HG03135 (cell line): ENCODE measurements at regions not wholly inside any gene's neighbourhood (a gene's known extent, or its start where the extent isn't known, plus 50 kb on each side); places are given as distances from the start of the nearest gene placed in this dataset.

Experiments
- ATAC-seq: cut with Tn5 transposase; IDR thresholded peaks from one replicate; pipeline ENCODE4 v1.9.1; 2021; ENCODE audit warnings: mild to moderate bottlenecking, moderate library complexity; ENCODE audit not compliant: unreplicated experiment

GRCh38 chr22:47740109-47740805 lies 977.8 kb downstream of the TBC1D22A start:
- no peak for ATAC-seq

- no peak for ATAC-seq
Observed at GRCh38 chr22:47739291-47740015, 977.0 kb downstream of the TBC1D22A start.

GRCh38 chr22:47738472-47739013 lies 976.1 kb downstream of the TBC1D22A start:
- ATAC-seq: no peak

GRCh38 chr22:47736186-47737034 lies 974.0 kb downstream of the TBC1D22A start:
- ATAC-seq: no peak

- no peak for ATAC-seq
Observed at GRCh38 chr22:47734511-47734910, 972.1 kb downstream of the TBC1D22A start.

- no peak for ATAC-seq
Observed at GRCh38 chr22:47727641-47728040, 965.2 kb downstream of the TBC1D22A start.

DNA sequence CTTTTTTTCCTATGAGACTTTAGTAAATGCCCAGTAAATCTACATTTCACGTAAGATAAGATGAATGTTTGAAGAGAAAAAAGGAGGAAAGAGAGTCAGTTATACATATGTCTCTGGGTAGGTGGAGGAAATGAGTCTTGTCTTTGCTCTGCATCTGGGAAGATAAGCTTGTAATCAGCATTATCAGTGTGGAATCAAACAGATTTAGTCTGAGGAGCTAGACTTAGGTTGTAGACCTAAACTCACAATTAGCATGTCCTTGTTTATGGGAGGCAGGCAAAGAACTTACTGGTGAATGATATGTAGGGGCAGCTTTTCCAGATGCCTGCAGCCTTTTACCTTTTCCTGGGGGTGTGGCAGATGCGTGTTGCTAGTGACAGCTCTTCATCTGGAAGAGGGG lies 962.3 kb downstream of the TBC1D22A start:
- no peak for ATAC-seq

- no peak for ATAC-seq
Observed at GRCh38 chr22:47724030-47724429, 961.6 kb downstream of the TBC1D22A start.

DNA sequence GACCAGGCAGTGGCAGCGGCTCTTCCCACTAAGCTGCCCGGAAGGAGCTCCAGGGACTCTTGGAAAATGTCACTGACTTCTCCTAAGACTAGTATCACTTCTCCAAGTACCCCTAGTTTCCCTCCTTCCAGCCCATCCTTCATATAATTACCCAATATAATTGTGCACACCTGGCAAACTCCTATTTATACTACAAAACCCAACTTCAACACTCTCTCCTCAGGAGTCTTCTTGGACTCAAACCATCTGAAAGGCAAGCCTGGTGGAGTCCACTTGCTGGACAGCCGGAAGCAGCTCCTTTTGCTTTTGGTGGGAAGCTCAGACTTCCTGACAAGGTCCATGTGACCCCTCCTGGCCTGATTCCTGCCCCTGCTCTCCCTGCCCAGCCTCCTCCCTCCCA lies 955.9 kb downstream of the TBC1D22A start:
- ATAC-seq: no peak

DNA sequence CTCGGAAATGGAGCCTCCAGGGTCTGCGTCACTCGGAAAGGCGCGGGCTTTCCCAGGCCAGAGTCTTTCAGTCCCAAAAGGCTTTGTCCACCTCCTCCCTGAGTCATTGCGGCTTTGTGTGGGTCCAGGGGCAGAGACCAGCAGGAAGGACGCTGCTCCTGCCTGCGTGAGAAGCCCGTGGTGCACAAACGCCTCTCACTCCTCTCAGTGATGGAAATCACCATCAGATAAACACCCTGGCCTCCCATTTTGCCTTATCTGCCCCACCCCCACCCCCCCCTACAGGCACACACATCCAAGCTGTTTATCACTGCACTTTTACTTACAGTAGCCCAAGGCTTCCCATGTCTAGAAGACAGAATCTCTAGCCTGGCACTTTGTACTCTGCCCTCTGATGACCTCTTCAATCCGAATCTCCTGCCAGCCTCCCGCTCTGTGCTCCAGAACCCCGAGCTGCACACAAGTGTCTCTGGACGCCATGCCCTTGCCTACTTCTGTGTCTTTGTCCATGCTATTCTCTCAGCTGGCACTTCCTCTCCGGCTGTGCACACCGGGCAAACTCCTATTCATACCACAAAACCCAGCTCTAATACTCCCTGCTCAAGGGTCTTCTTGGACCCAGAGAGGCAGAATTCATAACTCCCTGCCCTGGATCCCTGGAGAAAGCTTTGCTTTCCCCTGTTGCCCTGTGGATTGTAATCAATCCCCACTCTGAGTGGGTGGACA lies 954.6 kb downstream of the TBC1D22A start:
- no peak for ATAC-seq

GRCh38 chr22:47715866-47716578 lies 953.6 kb downstream of the TBC1D22A start:
- no peak for ATAC-seq

DNA sequence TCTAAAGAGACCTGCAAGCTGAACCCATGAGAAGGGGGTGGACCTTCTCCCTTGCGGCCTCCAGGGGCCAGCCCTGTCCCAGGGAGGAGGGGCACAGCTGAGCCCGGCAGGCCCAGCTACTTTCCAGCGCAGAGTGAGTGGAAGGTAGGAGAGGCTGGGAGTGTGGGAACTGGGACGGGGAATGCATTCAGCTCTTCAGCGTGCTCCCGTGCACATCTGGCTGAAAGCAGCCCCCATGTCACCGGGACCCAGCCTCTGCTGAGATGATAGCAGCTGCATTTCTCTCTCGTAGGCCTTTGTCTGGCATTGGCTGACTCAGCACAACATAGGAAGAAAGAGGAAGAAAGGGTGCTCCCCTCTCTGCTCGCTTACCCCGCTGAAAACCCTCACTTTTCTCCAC lies 951.5 kb downstream of the TBC1D22A start:
- no peak for ATAC-seq

GRCh38 chr22:47710135-47710534 lies 947.7 kb downstream of the TBC1D22A start:
- no peak for ATAC-seq

DNA sequence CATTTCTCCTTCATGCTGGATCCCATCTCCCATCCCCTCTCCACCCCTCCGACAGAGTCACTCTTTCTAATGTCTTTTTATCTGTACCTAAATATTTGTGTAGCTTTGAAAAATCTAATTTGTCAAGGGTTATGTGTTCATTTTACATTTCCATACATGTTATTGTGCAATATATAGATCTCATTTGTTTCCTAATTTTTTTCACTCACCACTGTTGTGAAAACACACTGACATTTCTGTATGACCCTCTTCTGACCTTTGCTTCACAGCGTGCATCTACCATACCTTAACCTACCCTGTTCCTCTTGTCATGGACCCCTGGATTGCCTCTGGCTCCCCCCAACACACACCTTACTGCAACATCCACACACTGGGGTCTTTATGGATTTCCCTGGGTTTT lies 942.9 kb downstream of the TBC1D22A start:
- no peak for ATAC-seq

DNA sequence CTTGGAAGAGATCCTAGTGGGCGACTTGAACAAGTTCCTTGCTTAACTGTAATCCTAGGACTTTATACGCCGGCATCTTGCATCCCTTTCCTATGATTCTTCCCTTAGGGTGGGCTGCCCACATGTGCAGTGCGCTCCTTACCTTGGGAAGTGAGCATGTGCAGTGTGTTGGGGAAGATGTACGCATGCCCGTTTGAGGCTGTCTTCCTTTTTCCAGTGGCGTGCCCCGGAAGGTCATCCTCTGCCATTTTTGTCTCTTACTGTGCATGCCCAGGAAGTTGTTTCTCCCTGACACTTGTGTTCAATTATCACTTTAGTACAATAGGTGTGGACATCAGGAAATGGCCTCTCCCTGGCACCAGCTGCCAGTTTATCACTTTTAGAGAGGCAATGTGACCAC lies 936.5 kb downstream of the TBC1D22A start:
- ATAC-seq: no peak

- ATAC-seq: no peak
Observed at GRCh38 chr22:47697861-47698260, 935.4 kb downstream of the TBC1D22A start.

GRCh38 chr22:47696776-47697175 lies 934.3 kb downstream of the TBC1D22A start:
- no peak for ATAC-seq

DNA sequence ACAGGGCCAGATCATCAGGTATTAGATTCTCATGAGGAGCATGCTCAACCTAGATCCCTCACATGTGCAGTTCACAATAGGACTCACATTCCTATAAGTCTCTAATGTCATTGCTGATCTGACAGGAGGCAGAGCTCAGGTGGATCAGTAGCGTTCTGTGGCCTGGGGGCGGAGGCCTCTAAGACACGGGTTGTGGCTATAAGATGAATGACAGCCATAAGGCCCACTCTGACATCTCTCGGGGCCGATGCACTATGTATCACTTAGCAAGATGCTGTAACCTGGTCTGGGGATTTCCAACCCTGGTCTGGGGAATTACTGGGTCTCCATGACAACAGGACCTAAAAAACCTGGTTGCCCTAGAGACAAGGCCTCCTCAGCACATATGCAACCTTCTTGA lies 932.7 kb downstream of the TBC1D22A start:
- no peak for ATAC-seq

- ATAC-seq: no peak
Observed at GRCh38 chr22:47694536-47695130, 932.2 kb downstream of the TBC1D22A start.

DNA sequence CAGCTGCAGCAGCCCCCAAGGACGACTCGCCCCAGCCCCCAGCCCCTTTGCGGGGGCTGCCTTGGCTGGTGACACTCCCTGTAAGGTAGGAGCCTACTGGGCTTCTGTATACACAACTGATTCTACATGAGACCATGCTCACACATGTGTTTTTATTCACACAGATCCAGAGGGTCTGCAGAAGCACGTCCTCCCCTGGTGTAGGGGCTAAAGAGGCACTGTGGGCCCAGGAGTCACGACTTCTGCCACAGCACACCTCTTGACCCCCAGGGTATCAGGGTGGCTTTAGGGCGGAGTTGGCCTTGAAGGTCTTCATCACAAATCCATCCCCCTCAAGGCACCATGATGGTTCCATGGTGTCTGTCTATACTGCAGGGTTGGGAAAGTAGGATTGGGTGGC lies 931.2 kb downstream of the TBC1D22A start:
- ATAC-seq: no peak
